Stomach (tissue), 4 donors: ENCODE measurements at regions not wholly inside any gene's neighbourhood (a gene's known extent, or its start where the extent isn't known, plus 50 kb on each side); places are given as distances from the start of the nearest gene placed in this dataset.

ENCODE experiments used
- CTCF ChIP-seq, 7 experiments: fragments of 450-650 bp in 4 of 7; fragments of 200-600 bp in 3 of 7; sonication (generic) in 3 of 7; IDR thresholded peaks; one replicate each; pipeline ENCODE4 v1.5.1; 2016 to 2019; ENCODE audit warnings: antibody characterized with exemption in 7 of 7, control low read depth in 2 of 7, mild to moderate bottlenecking in 1 of 7
- POLR2AphosphoS5 ChIP-seq, 3 donors: sonication (generic); formaldehyde crosslinking; IDR thresholded peaks; one replicate each; pipeline ENCODE4 v1.6.1; 2016; ENCODE audit warnings: antibody characterized with exemption in 3 of 3

DNA sequence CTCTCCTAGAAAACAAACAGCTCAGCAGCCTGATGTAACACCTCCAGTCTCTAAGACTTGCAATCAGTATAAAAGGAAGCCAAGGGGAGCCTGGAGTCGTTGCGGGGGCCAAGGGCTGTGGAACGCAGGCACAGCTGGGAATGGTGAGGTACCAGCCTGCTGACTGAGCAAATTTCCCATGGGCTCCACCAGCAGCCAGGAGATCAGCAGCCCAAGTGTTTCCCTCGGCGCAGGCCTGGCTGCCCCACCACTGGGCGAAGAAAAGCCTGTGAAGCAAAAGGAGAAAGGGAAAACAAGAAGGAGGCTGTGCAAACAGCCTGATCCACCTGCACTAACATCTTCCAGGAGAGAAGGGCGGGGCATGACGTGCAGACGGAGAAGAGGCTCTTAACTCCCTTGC lies 155.3 kb downstream of the SHQ1 start:
- TF ChIP-seq CTCF (IDR thresholded peaks at IDR 0.05) (no peak), POLR2AphosphoS5 (IDR thresholded peaks at IDR 0.05) (no peak)
